NCI-H2196 (cell line): ENCODE measurements at regions not wholly inside any gene's neighbourhood (a gene's known extent, or its start where the extent isn't known, plus 50 kb on each side); places are given as distances from the start of the nearest gene placed in this dataset.
A peak's percentile ranks its signal among the peaks of the same experiment; 100 is the strongest.

Experiments used
- DNase-seq: peaks from one replicate; lab custom pipeline; 2025; ENCODE audit not compliant: unreplicated experiment; lab: John Stamatoyannopoulos, UW

GRCh38 chr1:208829595-208829994, 585.4 kb upstream of the PLXNA2 start:
- DNase-seq, result no peak

DNA sequence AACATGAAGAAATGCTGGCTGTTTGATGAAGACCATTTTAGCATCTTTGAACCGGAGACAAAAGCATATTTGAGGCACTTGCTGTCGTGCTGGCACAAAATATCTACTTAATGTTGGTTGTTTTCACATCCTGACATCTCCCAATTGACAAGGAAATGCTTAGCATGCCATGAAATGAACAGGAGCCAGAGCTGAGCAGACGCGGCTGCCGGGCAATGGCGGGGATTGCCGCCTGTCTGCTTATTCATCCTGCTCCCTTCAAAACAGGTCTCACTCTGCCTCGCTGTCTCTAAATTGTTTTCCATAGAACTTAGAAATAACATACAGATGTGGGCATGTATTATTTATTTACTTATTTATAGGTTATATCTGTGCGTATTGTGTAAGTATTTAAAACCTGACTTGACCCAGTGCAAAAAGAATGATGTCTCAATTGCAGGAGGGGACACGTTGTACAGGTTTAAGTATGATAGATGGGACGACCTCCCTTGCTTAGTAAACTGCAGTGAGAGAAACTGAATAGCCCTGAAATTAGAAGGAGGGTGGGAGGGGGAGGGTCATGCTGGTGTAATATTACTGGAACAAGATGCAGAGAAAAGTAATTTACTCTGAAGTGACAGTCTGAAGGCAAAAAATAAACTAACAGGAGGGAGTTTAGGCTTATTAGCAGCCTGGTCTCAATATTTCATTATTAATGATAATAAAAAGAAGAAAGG, 590.4 kb upstream of the PLXNA2 start:
- DNase-seq, result no peak

DNA sequence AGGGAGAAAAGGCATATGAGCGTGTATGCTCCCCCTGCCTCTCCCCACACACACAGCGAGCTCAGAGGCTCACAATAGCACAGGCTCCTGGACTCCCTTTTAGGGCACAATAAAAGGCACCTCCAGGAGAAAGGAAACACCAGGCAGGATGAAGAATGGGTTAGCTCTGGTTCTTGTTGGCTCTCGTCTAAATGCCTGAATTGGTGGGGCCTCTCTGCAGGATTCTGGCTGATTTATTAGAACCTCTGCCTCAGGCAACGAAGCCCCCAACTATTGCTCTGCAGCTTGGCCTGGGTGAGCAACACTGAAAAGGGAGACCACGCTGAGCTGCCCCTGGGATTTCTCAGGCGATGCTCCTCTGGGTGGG, 590.9 kb upstream of the PLXNA2 start:
- no peak for DNase-seq

GRCh38 chr1:208835781-208836180, 591.6 kb upstream of the PLXNA2 start:
- DNase-seq, result no peak

- DNase-seq, result peak; percentile 76
Observed at GRCh38 chr1:208837242-208837641, 593.1 kb upstream of the PLXNA2 start.

DNA sequence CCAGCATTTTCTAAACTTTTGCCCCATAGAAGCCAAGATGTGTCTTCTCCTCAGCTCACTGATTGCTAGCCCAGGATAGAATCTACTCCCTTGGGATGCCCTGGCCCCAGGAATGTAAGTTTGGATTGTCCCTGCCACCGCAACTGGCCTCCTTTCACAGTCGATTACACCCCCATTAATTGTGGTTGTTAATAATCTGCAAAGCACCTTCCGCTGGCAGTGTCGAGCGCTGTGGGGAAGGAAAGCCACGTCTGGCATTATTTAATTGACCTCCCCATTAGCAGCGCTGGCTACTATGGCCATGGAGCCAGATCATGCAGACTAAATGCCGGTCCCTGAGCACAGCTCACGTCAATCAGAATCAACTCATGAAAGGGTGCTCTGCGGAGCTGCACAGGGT, 597.3 kb upstream of the PLXNA2 start:
- DNase-seq, result no peak

DNA sequence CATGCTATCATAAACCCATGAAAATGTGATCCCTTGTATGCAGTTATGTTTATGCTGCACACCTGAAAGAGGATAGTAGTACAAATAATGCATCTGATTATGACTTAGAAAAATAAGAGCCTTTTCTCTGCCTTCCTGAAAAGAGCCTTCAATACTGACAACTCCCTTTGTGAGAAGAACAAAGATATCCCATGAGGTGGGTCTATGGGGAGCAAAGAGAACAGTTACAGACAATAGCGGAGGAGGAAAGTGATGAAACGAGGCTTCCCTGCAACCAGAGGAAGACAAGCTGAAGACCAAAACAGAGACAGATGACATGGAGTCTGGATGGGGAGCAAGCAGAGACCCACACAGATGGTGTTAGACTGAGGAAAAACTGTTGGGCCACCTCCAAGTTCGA, 598.3 kb upstream of the PLXNA2 start:
- no peak for DNase-seq

GRCh38 chr1:208844158-208844557, 600.0 kb upstream of the PLXNA2 start:
- DNase-seq, result no peak

DNA sequence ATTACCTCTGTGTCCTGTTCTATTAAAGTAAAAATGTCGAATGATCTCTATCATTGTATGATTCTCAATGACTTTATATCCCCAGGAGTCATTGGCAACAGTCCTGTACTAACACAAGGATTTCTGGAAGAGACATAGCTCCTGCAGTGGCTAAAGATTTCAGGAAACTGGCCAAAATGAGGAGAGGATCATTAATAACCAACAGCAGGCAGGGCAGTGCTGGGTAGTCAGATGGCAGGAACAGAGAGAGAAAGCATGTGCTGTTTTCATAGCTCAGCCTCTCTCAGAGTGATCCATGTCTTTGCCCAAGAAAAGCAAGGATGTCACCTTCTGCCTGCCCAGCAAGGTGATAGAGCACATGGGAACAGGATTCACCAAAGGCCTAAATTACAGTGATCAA, 604.7 kb upstream of the PLXNA2 start:
- no peak for DNase-seq

DNA sequence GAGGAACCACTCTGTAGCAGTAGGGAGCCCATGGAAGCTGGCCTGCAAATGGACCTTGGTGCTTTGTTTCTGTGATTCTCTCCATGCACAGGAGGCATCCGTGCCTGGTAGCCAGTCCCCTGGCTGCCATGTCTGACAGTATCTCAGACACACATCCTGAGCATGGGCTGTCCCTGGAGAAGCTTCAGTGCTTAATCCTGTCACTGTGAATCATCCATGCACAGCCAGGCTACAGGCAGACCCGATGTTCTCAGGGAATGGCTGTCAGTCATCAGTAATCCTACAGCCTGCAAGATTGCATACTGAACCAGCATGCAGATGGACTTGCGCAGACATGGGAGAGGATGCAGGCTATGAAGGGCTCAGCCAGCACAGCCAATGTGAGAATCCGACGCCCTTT, 606.3 kb upstream of the PLXNA2 start:
- DNase-seq, result no peak

DNA sequence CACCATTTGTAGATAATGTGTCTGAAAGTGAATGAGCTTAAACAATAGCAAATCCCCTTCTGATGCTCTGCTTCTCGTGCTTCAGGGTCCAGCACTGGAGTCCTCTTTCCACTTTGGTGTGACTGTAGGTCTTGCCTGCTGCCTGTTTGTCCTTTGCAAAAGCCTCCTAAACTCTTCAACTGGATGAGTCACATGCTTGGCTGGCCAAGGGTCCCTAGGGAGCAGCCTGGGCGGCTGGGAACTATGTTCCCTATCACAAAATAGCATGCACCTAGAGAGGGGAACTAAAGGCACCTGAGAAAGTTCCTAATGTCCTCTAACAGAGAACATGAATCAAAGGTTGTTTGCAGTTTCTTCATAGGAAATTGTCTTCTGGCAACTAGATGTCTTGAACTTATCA, 607.2 kb upstream of the PLXNA2 start:
- DNase-seq, result no peak

GRCh38 chr1:208852911-208853310, 608.7 kb upstream of the PLXNA2 start:
- DNase-seq, result no peak

DNA sequence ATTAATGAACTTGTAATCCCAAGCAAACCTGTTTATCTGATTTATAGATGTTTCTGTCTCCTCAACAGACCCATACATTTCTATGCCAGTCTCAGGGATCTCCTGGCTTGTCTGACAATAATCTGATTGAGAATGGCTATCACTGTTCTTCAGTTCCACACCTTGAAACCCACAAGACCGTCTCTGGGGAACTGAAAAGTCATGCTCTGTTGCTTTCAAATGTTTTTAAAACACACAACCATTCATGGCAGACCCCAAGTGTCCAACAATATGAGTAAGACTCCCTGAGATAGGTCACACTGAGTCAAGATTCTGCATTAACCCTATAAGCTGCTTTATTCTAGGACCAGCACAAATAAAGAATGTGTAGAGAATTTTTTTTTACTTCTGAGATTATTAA, 611.2 kb upstream of the PLXNA2 start:
- DNase-seq, result no peak

- DNase-seq, result no peak
Observed at GRCh38 chr1:208857465-208857864, 613.3 kb upstream of the PLXNA2 start.

- DNase-seq, result no peak
Observed at GRCh38 chr1:208858738-208859137, 614.6 kb upstream of the PLXNA2 start.

DNA sequence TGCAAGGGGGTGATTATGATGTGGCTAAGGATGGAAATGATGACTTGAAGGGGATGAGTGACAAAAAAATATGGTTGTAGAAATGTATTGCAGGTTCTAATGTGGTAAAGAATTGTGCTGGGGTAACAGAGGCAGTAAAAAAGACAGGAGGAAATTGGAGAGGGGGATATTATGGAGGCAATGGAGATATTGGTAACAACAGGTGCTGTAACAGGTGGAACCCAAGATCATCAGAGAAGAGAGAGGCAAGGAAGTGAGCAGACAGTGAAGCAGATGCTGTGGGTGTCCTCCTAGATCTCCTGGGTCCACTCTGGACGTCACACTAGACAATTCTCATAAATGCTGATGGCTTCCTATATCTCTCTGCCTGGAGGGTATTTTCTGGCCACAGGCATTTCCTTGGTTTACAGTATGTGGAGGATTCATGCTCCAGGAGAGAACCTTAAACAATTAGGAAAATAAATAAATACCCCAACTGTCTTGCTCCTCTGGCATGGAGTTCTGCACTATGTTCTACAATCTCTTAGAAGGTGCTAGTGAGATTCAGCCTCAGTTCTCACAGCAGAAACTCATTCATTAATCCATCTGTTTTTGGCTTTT, 620.3 kb upstream of the PLXNA2 start:
- DNase-seq, result no peak

- DNase-seq, result no peak
Observed at GRCh38 chr1:208866386-208866955, 622.3 kb upstream of the PLXNA2 start.

DNA sequence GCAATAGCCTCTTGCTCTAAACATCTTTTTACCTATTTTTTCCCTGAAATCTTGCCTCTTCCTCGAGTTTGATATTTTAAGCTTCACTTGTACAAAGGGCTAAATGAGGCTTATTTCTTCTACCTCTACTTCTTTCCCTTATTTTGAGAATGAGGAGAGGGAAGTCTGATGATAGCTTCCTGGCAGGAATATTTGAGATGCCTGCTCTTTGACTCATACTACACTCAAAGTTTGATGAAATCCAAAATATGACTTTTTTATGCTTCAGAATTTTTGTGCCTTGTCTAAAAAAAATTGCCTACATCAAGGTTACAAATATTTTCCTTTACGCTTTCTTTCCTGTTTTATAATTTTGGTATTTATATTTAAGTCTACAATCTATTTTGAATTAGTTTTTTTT, 624.4 kb upstream of the PLXNA2 start:
- no peak for DNase-seq

DNA sequence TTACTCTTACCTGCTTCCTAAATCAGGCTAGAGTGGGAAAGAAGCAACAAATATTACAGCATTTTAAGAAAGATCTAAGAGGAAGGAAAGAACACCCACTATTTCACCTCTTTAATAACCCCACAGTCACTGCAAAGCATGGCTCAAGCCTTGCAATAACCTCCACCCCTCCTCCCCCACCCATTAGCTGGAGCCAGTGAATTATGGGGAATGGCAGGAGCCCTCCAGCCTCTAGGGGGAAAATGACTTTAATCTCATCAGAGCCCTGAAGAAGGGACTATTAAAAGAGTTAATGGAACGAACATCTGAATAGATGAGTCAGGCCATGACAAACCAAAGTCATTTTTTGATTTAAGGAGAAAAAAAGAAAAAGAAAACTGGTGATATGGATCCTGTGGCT, 630.7 kb upstream of the PLXNA2 start:
- DNase-seq, result no peak

DNA sequence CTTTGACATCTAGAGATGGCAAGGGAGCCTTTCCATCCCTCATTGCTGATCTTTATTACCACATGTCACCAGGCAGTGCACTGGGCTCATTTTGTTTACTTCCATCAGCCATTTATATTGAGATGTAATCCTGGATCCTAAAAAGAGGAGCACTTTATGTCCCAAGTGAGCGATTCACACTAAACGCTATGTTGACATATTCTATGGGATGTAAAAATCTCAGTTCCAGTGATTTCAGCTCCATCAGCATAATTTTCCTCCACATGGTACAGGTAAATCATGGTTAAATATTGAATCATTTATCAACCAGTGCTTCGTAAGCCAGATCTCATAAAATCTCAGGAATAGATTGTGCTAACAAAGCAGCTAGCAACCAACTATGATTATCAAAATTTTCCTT, 634.8 kb upstream of the PLXNA2 start:
- DNase-seq, result no peak

- no peak for DNase-seq
Observed at GRCh38 chr1:208880433-208881100, 636.4 kb upstream of the PLXNA2 start.

GRCh38 chr1:208885060-208885459, 640.9 kb upstream of the PLXNA2 start:
- DNase-seq, result no peak
